Keratinocyte (primary cell): ENCODE measurements at regions not wholly inside any gene's neighbourhood (a gene's known extent, or its start where the extent isn't known, plus 50 kb on each side); places are given as distances from the start of the nearest gene placed in this dataset.

Source experiments
- CTCF ChIP-seq, 3 experiments: IDR thresholded peaks in 1 of 3; conservative IDR thresholded peaks in 1 of 3; optimal IDR thresholded peaks in 1 of 3; 2 replicates in 2 of 3; 3 replicates in 1 of 3; pipeline versions ENCODE3 to v1.5.1; 2011; ENCODE audit warnings: low read length in 3 of 3, mild to moderate bottlenecking in 3 of 3, moderate library complexity in 2 of 3, control low read depth in 1 of 3, inconsistent platforms in 1 of 3; ENCODE audit not compliant: insufficient read depth in 2 of 3; ENCODE audit errors: extremely low read depth in 1 of 3
- EZH2 ChIP-seq: IDR thresholded peaks from one replicate; pipeline ENCODE4 v1.6.1; 2012; ENCODE audit warnings: inconsistent platforms, mild to moderate bottlenecking, low read length, moderate library complexity

- TF ChIP-seq CTCF (optimal IDR thresholded peaks at IDR 0.05 in 1 of 3, IDR thresholded peaks at IDR 0.05 in 1 of 3, conservative IDR thresholded peaks at IDR 0.05 in 1 of 3; ENCODE audit: extremely low read depth in 1 of 3, insufficient read depth in 2 of 3, low read length in 3 of 3) (no peak), EZH2 (no peak)
These were observed 54.8 kb downstream of the UTRN start for GRCh38 chr6:144339859-144340452.
